GM23338 (cell line): ENCODE measurements at regions not wholly inside any gene's neighbourhood (a gene's known extent, or its start where the extent isn't known, plus 50 kb on each side); places are given as distances from the start of the nearest gene placed in this dataset.
A peak's percentile ranks its signal among the peaks of the same experiment; 100 is the strongest.
"Not testable (repeated sequence)": the region's sequence is repeated elsewhere in the genome, so short reads cannot be mapped to it uniquely, and the experiment has no call there.

Experiments used
- ATAC-seq: fragments of 200-7000 bp; cut with Tn5 transposase; 3 replicates; pipeline ENCODE4 v1.9.1; 2020
- DNase-seq: peaks from one replicate; pipeline ENCODE4 v3.0.0-alpha.2; 2015; ENCODE audit warnings: low spot score
- H2AFZ ChIP-seq: fragments of 200-600 bp; sonication (generic); 2 replicates; pipeline ENCODE4 v1.8.0; 2016; ENCODE audit warnings: antibody characterized with exemption, mild to moderate bottlenecking, moderate library complexity
- H3F3A ChIP-seq: fragments of 200-600 bp; sonication (generic); replicated peaks from 2 replicates; pipeline ENCODE4 v1.8.0; 2017; ENCODE audit warnings: antibody characterized with exemption, mixed run types, low read depth
- H3K27ac ChIP-seq: fragments of 200-600 bp; sonication (generic); 2 replicates; pipeline ENCODE4 v1.6.1; 2016; ENCODE audit warnings: low read depth
- H3K27me3 ChIP-seq: fragments of 200-600 bp; sonication (generic); 2 replicates; pipeline ENCODE4 v1.8.0; 2016; ENCODE audit warnings: mild to moderate bottlenecking, mixed run types, moderate library complexity; ENCODE audit not compliant: insufficient read depth
- H3K36me3 ChIP-seq: fragments of 200-600 bp; sonication (generic); 2 replicates; pipeline ENCODE4 v1.8.0; 2016; ENCODE audit warnings: mild to moderate bottlenecking; ENCODE audit not compliant: insufficient read depth
- H3K4me1 ChIP-seq: fragments of 200-600 bp; sonication (generic); 2 replicates; pipeline ENCODE4 v1.8.0; 2016; ENCODE audit warnings: mild to moderate bottlenecking, moderate library complexity; ENCODE audit not compliant: insufficient read depth
- H3K4me2 ChIP-seq: fragments of 200-600 bp; sonication (generic); 2 replicates; pipeline ENCODE4 v1.7.1; 2017; ENCODE audit warnings: mixed run types
- H3K4me3 ChIP-seq: fragments of 200-600 bp; sonication (generic); 2 replicates; pipeline ENCODE4 v1.6.1; 2016; ENCODE audit warnings: mixed run types
- H3K79me2 ChIP-seq: fragments of 200-600 bp; sonication (generic); replicated peaks from 2 replicates; pipeline ENCODE4 v1.8.0; 2017; ENCODE audit warnings: mild to moderate bottlenecking; ENCODE audit not compliant: insufficient read depth
- H3K9me2 ChIP-seq: fragments of 200-600 bp; sonication (generic); 2 replicates; pipeline ENCODE4 v1.8.0; 2017; ENCODE audit not compliant: insufficient read depth
- H4K20me1 ChIP-seq: fragments of 200-600 bp; sonication (generic); replicated peaks from 2 replicates; pipeline ENCODE4 v1.8.0; 2017; ENCODE audit warnings: mild to moderate bottlenecking; ENCODE audit not compliant: insufficient read depth
- H3K27ac Mint-ChIP-seq: 2 replicates; pipeline ENCODE4 v1.8.0; 2020; ENCODE audit warnings: inconsistent platforms, mild to moderate bottlenecking, moderate library complexity, mixed read lengths
- H3K27me3 Mint-ChIP-seq: 3 replicates; pipeline ENCODE4 v1.8.0; 2022; ENCODE audit warnings: low read depth, mild to moderate bottlenecking, moderate library complexity, mixed read lengths, inconsistent platforms; ENCODE audit not compliant: insufficient read depth, poor library complexity
- H3K36me3 Mint-ChIP-seq: 3 replicates; pipeline ENCODE4 v1.8.0; 2021; ENCODE audit warnings: low read depth, mild to moderate bottlenecking, inconsistent platforms, moderate library complexity, mixed read lengths
- H3K4me1 Mint-ChIP-seq: 3 replicates; pipeline ENCODE4 v1.8.0; 2020; ENCODE audit warnings: mild to moderate bottlenecking, inconsistent platforms, mixed read lengths
- H3K4me3 Mint-ChIP-seq: 3 replicates; pipeline ENCODE4 v1.8.0; 2021; ENCODE audit warnings: moderate library complexity, mild to moderate bottlenecking, inconsistent platforms, mixed read lengths
- H3K9me3 Mint-ChIP-seq: 3 replicates; pipeline ENCODE4 v1.8.0; 2020; ENCODE audit warnings: moderate library complexity, mild to moderate bottlenecking, inconsistent platforms, mixed read lengths
- CREB1 ChIP-seq: fragments of 250-450 bp; sonication (Bioruptor Pico); IDR thresholded peaks from 2 replicates; pipeline ENCODE4 v1.5.0; 2020; ENCODE audit warnings: low read depth, mild to moderate bottlenecking, moderate library complexity
- EZH2 ChIP-seq: fragments of 200-600 bp; sonication (generic); IDR thresholded peaks from one replicate; pipeline ENCODE4 v1.8.0; 2017; ENCODE audit warnings: antibody characterized with exemption, mild to moderate bottlenecking, low read depth; ENCODE audit not compliant: unreplicated experiment
- EZH2phosphoT487 ChIP-seq: fragments of 200-600 bp; sonication (generic); IDR thresholded peaks from one replicate; pipeline ENCODE4 v1.8.1; 2018; ENCODE audit warnings: antibody characterized with exemption; ENCODE audit not compliant: unreplicated experiment
- JUNB ChIP-seq: IDR thresholded peaks from one replicate; pipeline ENCODE4 v1.6.1; 2016; ENCODE audit warnings: antibody characterized with exemption; ENCODE audit not compliant: unreplicated experiment
- NANOG ChIP-seq: IDR thresholded peaks from 2 replicates; pipeline ENCODE4 v1.6.1; 2016; ENCODE audit warnings: antibody characterized with exemption, borderline replicate concordance
- ZNF114 ChIP-seq: fragments of 250-450 bp; sonication (Bioruptor Pico); IDR thresholded peaks from 2 replicates; pipeline ENCODE4 v1.5.0; 2020; ENCODE audit warnings: mild to moderate bottlenecking, moderate library complexity
- ZNF331 ChIP-seq: fragments of 250-450 bp; sonication (Bioruptor Pico); IDR thresholded peaks from 2 replicates; pipeline ENCODE4 v1.5.0; 2020; ENCODE audit warnings: low read depth, mild to moderate bottlenecking, moderate library complexity
- TF ChIP-seq, protein P1 (sequence below): IDR thresholded peaks from one replicate; pipeline ENCODE4 v1.6.1; 2018; ENCODE audit warnings: antibody characterized with exemption; ENCODE audit not compliant: unreplicated experiment
- TF ChIP-seq, protein P2 (sequence below), 2 experiments: fragments of 200-600 bp in 1 of 2; sonication (generic) in 1 of 2; conservative IDR thresholded peaks; 2 replicates each; pipeline versions ENCODE4 v1.5.1 to v1.6.1; 2016 to 2017; ENCODE audit warnings: antibody characterized with exemption in 2 of 2, low read depth in 2 of 2, mild to moderate bottlenecking in 2 of 2, moderate library complexity in 1 of 2

- TF ChIP-seq NANOG (no peak), EZH2phosphoT487 (no peak), EZH2 (no peak), ZNF331 (no peak)
- TF ChIP-seq, protein P1, sequence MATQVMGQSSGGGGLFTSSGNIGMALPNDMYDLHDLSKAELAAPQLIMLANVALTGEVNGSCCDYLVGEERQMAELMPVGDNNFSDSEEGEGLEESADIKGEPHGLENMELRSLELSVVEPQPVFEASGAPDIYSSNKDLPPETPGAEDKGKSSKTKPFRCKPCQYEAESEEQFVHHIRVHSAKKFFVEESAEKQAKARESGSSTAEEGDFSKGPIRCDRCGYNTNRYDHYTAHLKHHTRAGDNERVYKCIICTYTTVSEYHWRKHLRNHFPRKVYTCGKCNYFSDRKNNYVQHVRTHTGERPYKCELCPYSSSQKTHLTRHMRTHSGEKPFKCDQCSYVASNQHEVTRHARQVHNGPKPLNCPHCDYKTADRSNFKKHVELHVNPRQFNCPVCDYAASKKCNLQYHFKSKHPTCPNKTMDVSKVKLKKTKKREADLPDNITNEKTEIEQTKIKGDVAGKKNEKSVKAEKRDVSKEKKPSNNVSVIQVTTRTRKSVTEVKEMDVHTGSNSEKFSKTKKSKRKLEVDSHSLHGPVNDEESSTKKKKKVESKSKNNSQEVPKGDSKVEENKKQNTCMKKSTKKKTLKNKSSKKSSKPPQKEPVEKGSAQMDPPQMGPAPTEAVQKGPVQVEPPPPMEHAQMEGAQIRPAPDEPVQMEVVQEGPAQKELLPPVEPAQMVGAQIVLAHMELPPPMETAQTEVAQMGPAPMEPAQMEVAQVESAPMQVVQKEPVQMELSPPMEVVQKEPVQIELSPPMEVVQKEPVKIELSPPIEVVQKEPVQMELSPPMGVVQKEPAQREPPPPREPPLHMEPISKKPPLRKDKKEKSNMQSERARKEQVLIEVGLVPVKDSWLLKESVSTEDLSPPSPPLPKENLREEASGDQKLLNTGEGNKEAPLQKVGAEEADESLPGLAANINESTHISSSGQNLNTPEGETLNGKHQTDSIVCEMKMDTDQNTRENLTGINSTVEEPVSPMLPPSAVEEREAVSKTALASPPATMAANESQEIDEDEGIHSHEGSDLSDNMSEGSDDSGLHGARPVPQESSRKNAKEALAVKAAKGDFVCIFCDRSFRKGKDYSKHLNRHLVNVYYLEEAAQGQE = no peak
Observed at GRCh38 chr21:14739590-14739989, 193.5 kb upstream of the SAMSN1 start (continued).

DNA sequence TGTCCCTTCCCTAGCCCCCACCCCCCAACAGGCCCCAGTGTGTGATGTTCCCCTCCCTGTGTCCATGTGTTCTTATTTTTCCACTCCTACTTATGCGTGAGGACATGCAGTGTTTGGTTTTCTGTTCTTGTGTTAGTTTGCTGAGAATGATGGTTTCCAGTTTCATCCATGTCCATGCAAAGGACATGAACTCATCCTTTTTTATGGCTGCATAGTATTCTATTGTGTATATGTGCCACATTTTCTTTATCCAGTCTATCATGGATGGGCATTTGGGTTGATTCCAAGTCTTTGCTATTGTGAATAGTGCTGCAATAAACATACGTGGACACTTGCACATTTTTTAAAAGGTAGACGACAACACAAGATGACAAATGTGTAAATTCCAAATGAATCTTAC lies 192.5 kb upstream of the SAMSN1 start:
- not testable (repeated sequence) for H3K27me3 ChIP-seq, DNase-seq

GRCh38 chr21:14737922-14738321 lies 191.8 kb upstream of the SAMSN1 start:
- Histone ChIP-seq H3K27ac (no peak overlapping the region), H3K27me3 (no peaks in the 10 kb centered on the region), H3K36me3 (no peaks in the 10 kb centered on the region), H3K4me2 (no peak overlapping the region), H2AFZ (no peak overlapping the region), H3K4me1 (no peaks in the 10 kb centered on the region), H3K79me2 (no peaks in the 10 kb centered on the region), H4K20me1 (no peaks in the 10 kb centered on the region), H3F3A (no peaks in the 10 kb centered on the region), H3K4me3 (no peak overlapping the region), H3K9me2 (no peaks in the 10 kb centered on the region)
- H3K36me3 Mint-ChIP-seq = no peaks in the 10 kb centered on the region
- H3K27me3 Mint-ChIP-seq = peaks cover 2% of the 10 kb centered on the region
- peaks cover 4% of the 10 kb centered on the region; the same call in 2 of the 3 replicates for H3K4me1 Mint-ChIP-seq
- DNase-seq (peak; percentile 76), ATAC-seq (no peak; the same call in 2 of the 3 replicates)
- H3K4me3 Mint-ChIP-seq = no peak overlapping the region
- no peaks in the 10 kb centered on the region; the same call in 2 of the 3 replicates for H3K9me3 Mint-ChIP-seq
- H3K27ac Mint-ChIP-seq = no peak overlapping the region
- no peak for TF ChIP-seq EZH2
- no peak for TF ChIP-seq ZNF331
- no peak for TF ChIP-seq CREB1 (CRISPR knock-in tag)
- no peak for TF ChIP-seq NANOG
- no peak for TF ChIP-seq ZNF114 (CRISPR knock-in tag)
- no peak for TF ChIP-seq JUNB
- TF ChIP-seq, protein P2, sequence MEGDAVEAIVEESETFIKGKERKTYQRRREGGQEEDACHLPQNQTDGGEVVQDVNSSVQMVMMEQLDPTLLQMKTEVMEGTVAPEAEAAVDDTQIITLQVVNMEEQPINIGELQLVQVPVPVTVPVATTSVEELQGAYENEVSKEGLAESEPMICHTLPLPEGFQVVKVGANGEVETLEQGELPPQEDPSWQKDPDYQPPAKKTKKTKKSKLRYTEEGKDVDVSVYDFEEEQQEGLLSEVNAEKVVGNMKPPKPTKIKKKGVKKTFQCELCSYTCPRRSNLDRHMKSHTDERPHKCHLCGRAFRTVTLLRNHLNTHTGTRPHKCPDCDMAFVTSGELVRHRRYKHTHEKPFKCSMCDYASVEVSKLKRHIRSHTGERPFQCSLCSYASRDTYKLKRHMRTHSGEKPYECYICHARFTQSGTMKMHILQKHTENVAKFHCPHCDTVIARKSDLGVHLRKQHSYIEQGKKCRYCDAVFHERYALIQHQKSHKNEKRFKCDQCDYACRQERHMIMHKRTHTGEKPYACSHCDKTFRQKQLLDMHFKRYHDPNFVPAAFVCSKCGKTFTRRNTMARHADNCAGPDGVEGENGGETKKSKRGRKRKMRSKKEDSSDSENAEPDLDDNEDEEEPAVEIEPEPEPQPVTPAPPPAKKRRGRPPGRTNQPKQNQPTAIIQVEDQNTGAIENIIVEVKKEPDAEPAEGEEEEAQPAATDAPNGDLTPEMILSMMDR (conservative IDR thresholded peaks at IDR 0.05; ENCODE audit: low read depth in 2 of 2) = peak; percentile 72 to 94

More for the DNA sequence above, 192.5 kb upstream of the SAMSN1 start:
- H3K4me3 Mint-ChIP-seq, H2AFZ ChIP-seq, H3K9me3 Mint-ChIP-seq, H3K27ac Mint-ChIP-seq, H3K79me2 ChIP-seq, H3K27me3 Mint-ChIP-seq, H4K20me1 ChIP-seq, H3K4me1 ChIP-seq, H3K27ac ChIP-seq, H3K36me3 Mint-ChIP-seq, H3K36me3 ChIP-seq, H3K4me1 Mint-ChIP-seq, H3K9me2 ChIP-seq, H3K4me2 ChIP-seq, H3F3A ChIP-seq, H3K4me3 ChIP-seq, ATAC-seq: not testable (repeated sequence)
